KMS-11 (cell line): ENCODE measurements at regions not wholly inside any gene's neighbourhood (a gene's known extent, or its start where the extent isn't known, plus 50 kb on each side); places are given as distances from the start of the nearest gene placed in this dataset.

Experiments
- H2AFZ ChIP-seq: fragments of 200-600 bp; sonication (generic); 2 replicates; pipeline ENCODE4 v1.6.1; 2016; ENCODE audit warnings: antibody characterized with exemption, mixed run types, low read depth
- H3K27ac ChIP-seq: fragments of 200-600 bp; sonication (generic); 2 replicates; pipeline ENCODE4 v1.6.1; 2016; ENCODE audit warnings: mild to moderate bottlenecking, mixed run types
- H3K27me3 ChIP-seq: fragments of 200-600 bp; sonication (generic); 2 replicates; pipeline ENCODE4 v1.6.1; 2017; ENCODE audit warnings: mild to moderate bottlenecking, low read depth, mixed run types, moderate library complexity; ENCODE audit not compliant: insufficient read depth
- H3K36me3 ChIP-seq: fragments of 200-600 bp; sonication (generic); 2 replicates; pipeline ENCODE4 v1.6.1; 2017; ENCODE audit warnings: mild to moderate bottlenecking, mixed run types; ENCODE audit not compliant: insufficient read depth
- H3K4me1 ChIP-seq: fragments of 200-600 bp; sonication (generic); 2 replicates; pipeline ENCODE4 v1.6.1; 2016; ENCODE audit warnings: mild to moderate bottlenecking, low read depth, mixed run types; ENCODE audit not compliant: poor library complexity, severe bottlenecking
- H3K4me2 ChIP-seq: fragments of 200-600 bp; sonication (generic); 2 replicates; pipeline ENCODE4 v1.7.0; 2016; ENCODE audit warnings: mild to moderate bottlenecking, mixed run types
- H3K4me3 ChIP-seq: fragments of 200-600 bp; sonication (generic); IDR thresholded peaks from 2 replicates; pipeline ENCODE4 v1.6.1; 2017; ENCODE audit warnings: low read depth, low read length, mixed read lengths; ENCODE audit not compliant: insufficient read depth
- H3K79me2 ChIP-seq: fragments of 200-600 bp; sonication (generic); 2 replicates; pipeline ENCODE4 v1.6.1; 2016; ENCODE audit warnings: low read depth, mixed run types; ENCODE audit not compliant: insufficient read depth
- H3K9ac ChIP-seq: fragments of 200-600 bp; sonication (generic); 2 replicates; pipeline ENCODE4 v1.6.1; 2016; ENCODE audit warnings: mild to moderate bottlenecking, mixed run types
- H4K20me1 ChIP-seq: fragments of 200-600 bp; sonication (generic); 2 replicates; pipeline ENCODE4 v1.6.1; 2016; ENCODE audit warnings: mild to moderate bottlenecking, mixed run types; ENCODE audit not compliant: insufficient read depth
- CTCF ChIP-seq: fragments of 200-600 bp; sonication (generic); conservative IDR thresholded peaks from 2 replicates; pipeline ENCODE4 v1.6.1; 2017; ENCODE audit warnings: low read depth, mild to moderate bottlenecking, antibody characterized with exemption, low read length, moderate library complexity, mixed read lengths

- H2AFZ ChIP-seq = no peak overlapping the region
- no peak overlapping the region for H3K9ac ChIP-seq
- no peaks in the 10 kb centered on the region for H3K36me3 ChIP-seq
- no peak overlapping the region for H3K4me3 ChIP-seq
- TF ChIP-seq CTCF = no peak
- H4K20me1 ChIP-seq = no peaks in the 10 kb centered on the region
- H3K4me2 ChIP-seq = peak overlapping the region; percentile 62
- peaks cover 16% of the 10 kb centered on the region; the same call in 1 of the 2 replicates for H3K27me3 ChIP-seq
- H3K27ac ChIP-seq = no peak overlapping the region
- H3K79me2 ChIP-seq = no peaks in the 10 kb centered on the region
- H3K4me1 ChIP-seq = peaks cover 42% of the 10 kb centered on the region
Observed at GRCh38 chr7:28358423-28358868, 53.9 kb upstream of the CREB5 start.

- Histone ChIP-seq H4K20me1 (no peaks in the 10 kb centered on the region), H3K36me3 (no peaks in the 10 kb centered on the region), H3K4me2 (no peak overlapping the region), H3K27ac (no peak overlapping the region), H3K4me1 (peaks cover 33% of the 10 kb centered on the region), H3K79me2 (no peaks in the 10 kb centered on the region), H3K9ac (no peak overlapping the region), H2AFZ (no peak overlapping the region), H3K4me3 (no peak overlapping the region), H3K27me3 (peaks cover 16% of the 10 kb centered on the region; the same call in 1 of the 2 replicates)
- TF ChIP-seq CTCF = no peak
Observed at GRCh38 chr7:28360739-28361138, 51.6 kb upstream of the CREB5 start.

GRCh38 chr7:28361551-28361950 is 50.8 kb upstream of the CREB5 start:
- H3K27ac ChIP-seq = no peak overlapping the region
- H3K4me1 ChIP-seq = peaks cover 33% of the 10 kb centered on the region
- no peak overlapping the region for H2AFZ ChIP-seq

GRCh38 chr7:28362182-28362581 is 50.1 kb upstream of the CREB5 start:
- Histone ChIP-seq H2AFZ (no peak overlapping the region), H3K36me3 (no peaks in the 10 kb centered on the region), H4K20me1 (no peaks in the 10 kb centered on the region), H3K27me3 (peaks cover 7% of the 10 kb centered on the region; the same call in 1 of the 2 replicates), H3K9ac (no peak overlapping the region), H3K4me2 (no peak overlapping the region), H3K27ac (no peak overlapping the region), H3K4me1 (peaks cover 30% of the 10 kb centered on the region), H3K4me3 (no peak overlapping the region), H3K79me2 (no peaks in the 10 kb centered on the region)
- TF ChIP-seq CTCF = no peak

More at GRCh38 chr7:28361551-28361950, 50.8 kb upstream of the CREB5 start:
- no peak overlapping the region for H3K9ac ChIP-seq
- H3K4me3 ChIP-seq = no peak overlapping the region
- H3K36me3 ChIP-seq = no peaks in the 10 kb centered on the region
- TF ChIP-seq CTCF = no peak
- H3K4me2 ChIP-seq = no peak overlapping the region
- no peaks in the 10 kb centered on the region for H3K79me2 ChIP-seq
- peaks cover 13% of the 10 kb centered on the region; the same call in 1 of the 2 replicates for H3K27me3 ChIP-seq
- no peaks in the 10 kb centered on the region for H4K20me1 ChIP-seq
